ELR (cell line): ENCODE measurements at regions not wholly inside any gene's neighbourhood (a gene's known extent, or its start where the extent isn't known, plus 50 kb on each side); places are given as distances from the start of the nearest gene placed in this dataset.

Experiments used
- DNase-seq: peaks from one replicate; pipeline ENCODE4 v3.0.0-alpha.2; 2015; ENCODE audit warnings: low read depth

DNA sequence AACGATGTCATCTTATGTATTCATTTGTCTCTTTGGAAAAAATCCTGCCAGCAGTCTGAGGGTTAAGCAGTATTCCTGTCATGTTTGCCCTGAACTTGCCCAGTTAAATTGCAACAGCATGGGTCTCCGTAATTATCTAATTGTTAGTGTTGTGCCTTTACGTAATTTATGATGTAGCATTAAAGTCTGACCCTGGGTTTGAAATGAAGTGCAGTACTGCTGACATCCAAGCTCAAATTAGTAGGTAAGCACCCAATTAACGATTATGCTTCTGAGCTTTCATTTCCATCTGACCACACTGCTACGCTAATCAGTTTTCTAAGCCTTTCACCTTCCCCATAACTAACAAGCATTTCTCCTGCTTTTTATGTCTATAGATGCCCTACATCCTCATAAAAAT is 241.8 kb downstream of the ARRDC4 start:
- DNase-seq = no peak

DNA sequence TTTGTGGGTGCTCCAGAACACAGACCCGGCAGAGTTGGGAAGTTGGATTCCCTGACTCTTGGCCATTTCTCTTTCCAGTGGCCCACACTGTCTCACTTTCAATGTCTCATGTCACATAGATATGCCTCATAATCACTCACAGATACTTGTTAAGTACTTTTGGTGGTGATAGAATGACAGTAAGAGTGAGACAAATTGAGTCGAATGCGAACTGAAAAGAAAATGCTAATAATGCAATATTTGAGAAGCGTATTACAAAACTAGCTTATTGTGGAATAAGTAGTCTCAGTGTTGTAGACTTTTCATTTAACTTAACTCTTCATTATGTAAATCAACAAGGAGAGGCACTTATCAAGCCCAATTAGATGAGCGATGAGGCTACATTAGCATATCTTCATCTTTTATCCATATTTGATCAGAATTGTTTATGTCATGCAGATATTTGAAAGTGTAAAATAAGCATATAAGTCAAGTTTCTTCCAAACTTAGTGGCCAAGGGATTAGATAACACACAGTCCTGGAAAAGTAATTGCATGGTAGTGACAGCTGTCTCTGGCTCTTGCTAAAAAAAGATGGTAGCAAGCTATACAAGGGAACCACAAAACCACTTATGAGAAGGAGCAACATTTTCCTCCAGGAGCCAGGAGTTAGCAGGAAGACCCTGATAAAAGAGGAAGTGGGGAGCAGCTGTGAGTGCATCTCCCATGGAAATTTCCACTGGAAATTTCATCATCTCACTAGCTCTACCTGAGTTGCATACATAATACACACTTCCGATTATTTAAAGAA is 243.6 kb downstream of the ARRDC4 start:
- DNase-seq = no peak

DNA sequence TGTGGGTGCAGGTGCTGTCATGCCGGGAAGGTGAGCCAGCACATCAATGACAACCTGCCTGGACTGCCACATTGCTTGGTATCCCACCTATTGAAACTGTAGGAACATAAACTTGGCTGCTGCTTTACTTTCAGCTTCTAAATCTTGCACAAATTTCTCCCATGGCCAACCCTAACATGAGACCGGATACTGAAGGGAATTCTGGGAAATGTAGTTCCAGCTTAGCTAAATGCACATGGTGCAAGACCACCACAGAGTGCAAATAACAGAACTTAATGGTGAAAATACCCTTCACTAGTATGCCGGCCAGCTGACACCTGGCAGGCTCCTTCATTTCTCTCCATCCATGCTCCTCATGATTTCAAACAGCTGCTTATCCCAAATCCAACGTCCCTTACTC is 247.4 kb downstream of the ARRDC4 start:
- DNase-seq = no peak

DNA sequence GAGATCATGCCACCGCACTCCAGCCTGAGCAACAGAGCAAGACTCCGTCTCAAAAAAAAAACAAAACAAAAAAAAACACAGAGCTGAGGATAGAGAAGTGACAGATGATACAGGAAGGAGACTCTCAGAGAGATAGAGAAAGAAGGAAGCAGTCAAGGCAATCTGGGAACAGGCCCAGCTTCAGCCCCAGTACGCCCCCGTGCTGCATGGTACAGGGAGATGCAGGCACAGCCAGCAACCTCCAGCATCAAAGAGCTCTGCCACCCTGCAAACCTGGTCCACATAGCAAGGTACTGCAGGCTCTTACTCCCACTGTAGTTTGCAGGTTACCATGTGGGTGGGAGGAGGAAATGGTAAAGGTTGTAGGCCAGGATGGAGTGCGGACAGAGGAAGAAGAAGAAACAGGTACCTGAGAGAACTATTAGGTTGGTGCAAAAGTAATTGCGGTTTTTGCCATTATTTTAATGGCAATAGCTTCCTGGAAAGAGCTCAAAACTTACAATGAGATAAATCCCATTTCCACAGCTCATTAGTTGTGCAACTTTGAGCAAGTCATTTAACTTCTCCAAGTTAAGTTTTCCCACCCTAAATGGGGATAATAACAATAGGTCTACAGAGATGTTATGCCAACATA is 253.0 kb downstream of the ARRDC4 start:
- DNase-seq = no peak

DNA sequence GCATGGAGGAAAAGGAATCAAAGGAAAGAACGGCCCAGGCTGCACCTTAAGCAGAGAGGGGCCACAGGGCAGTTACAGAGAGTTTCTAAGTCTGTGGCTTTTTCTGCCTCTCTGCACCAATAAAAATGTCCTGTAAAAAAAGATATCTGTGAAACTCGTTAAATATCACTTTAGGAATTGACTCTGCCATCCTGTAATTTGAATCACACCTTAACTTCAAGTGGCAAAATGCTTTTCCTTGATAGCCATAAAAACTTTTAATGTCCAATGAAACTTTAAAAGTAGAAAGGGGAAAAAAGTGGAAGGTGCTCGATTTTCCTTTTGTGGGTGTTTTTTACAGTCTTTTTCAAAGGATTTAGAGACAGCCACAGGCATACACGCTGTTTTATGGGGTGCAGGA is 255.7 kb downstream of the ARRDC4 start:
- no peak for DNase-seq

DNA sequence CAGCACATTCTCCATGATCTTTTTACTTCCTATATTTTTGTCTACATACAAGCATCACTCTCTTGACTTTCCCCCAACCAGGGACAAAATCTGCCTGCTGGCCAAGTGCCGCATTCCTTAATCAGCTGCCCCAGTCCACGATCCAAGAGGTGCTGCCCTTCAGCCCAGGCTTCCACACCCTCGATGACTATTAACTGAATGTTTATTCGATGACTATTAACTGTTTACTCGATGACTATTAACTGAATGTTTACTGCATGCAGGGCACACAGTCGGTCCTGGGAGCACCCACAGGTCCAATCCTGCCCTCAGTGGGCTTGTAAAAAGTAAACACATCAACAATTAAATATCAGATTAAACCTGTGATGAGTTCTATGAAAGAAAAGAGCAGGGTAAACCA is 256.9 kb downstream of the ARRDC4 start:
- no peak for DNase-seq

DNA sequence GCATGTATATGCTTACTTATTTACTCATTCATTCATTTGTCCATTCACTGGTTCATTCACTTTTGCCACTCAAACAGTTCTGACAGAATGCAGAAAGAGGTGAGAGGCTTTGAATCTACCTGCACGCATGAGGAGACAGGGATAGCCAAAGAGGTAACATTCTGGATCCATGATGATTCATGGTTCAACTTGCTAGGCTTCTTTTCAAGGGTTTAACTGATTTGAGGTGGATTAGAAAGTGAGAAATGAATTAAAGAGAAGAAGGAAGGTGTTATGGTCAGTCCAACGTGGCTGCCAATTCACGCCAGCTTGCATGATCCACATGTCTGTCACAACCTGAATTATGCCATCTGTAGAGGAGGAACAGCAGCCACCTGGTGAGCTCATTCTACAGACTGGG is 260.6 kb downstream of the ARRDC4 start:
- DNase-seq = no peak

DNA sequence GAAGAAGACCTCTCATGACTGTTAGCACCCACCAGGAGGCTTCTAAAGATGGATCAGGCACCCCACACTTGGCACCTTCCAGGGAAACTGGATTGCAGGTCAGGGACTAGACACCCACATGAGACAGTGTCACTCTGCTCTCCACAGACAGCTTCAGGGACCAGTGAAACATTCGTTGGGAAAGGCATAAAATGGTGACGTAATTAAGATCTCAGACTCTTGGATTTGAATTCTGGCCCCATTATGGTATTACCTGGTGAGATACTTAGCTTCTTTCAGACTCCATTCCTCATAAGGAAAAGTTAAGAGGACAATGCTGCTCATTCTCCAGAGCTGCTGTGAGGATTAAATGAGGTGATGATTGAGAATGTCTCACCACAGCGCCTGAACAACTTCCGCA is 261.1 kb downstream of the ARRDC4 start:
- no peak for DNase-seq

DNA sequence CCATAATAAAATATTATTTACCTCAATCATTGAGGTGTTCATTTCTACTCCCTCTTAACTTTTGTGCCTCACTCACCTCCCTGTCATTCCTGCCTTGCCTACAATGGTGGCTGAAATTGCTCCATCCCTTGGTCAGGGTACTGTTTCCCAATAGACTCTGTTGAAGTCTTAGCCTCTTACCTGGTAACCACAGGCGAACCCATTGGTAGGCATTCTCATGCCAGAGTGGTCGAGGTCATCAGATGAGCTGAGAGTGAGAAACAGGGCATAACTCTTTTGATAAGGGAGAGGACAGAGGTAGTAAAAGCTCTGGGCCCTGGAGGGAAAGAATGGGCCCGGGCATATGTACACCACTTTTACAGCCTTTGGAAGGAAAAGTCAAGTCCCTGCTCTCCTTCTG is 265.6 kb downstream of the ARRDC4 start:
- no peak for DNase-seq

DNA sequence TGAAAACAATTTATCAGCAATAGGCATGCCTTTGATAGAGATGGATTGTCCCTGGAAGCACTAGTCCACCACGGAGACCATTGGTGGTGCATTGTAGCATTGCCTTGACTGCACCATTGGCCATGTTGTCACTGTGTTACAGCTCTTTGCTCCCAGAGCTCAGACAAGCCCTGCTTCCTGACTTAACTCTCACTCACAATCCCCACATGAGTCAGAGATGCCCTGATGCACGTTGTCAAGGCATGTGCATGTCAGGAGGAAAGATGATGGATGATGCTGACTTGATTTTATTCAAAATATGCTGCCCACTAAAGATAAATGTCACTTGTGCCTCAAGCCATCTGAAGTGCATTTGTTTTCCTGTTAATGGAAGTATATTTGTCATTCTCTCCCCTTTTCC is 266.1 kb downstream of the ARRDC4 start:
- no peak for DNase-seq

DNA sequence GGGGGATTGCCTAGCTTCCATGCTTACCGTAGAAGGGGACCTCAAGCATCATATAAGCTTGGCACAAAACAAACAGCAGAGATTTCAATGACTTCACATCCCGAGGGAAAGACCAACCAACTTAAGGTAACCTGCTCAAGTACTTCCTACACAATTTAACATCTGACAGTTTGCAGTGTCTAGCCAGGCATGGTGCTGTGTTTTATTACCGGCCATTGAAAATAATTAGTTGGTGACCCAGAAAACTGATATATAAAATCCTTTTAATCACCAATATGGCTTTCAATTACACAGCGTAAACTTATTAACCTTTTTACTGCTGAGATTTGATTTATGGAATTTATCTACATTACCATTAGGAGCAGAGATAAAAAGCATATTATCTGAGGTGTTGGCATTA is 268.3 kb downstream of the ARRDC4 start:
- no peak for DNase-seq

DNA sequence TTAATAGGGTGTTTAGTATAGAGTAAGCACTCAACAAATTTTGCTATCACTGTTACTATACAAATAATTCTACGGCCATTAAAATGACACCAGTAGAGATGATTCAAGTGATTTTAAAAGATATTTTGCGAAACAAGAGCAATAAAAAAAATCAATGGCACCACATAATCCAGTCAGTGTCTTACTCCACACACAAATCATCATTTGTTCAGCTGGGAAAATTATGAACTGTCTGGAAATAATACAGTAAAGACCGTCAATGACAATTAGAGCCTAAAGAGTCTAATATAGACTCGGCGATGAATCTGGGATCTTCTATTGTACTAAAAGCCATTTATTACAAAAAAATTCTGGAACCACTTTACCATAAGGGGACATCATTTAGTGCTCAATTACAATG is 270.5 kb downstream of the ARRDC4 start:
- DNase-seq = no peak

DNA sequence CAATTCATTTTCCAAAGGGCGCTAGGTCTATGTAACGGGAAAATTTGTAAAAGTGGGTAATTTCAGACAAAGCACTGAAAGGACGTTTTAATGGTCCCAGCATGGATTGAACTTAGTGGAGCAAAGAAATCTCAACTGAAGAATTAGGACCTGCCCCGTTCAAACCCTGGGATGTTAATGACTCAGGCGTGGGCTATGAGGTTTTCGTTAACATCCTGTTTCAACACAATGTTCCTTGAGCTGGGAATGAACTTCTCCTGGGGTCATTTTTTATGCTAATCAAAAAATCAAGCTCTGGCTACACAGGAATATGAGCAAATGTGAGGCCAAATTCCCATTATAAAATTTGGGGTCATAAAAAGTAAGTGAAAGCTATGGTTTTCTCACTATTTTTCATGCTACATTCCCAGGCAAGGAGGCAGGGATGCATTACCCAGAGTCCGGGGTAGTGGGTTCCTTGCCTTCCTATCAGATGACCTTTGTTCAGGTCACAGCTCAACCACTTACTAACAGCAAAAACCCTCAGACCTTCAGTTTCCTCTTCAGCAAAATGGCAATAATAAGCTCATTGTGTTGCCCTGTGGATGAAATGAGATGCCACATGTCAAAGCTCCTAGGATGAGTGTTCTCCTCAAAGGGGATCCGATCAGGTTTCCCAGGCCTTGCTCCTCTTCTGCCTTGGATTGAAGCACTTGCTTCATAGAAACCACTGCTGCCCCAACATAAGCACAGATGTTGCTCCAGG is 271.4 kb downstream of the ARRDC4 start:
- DNase-seq = peak; percentile 73

DNA sequence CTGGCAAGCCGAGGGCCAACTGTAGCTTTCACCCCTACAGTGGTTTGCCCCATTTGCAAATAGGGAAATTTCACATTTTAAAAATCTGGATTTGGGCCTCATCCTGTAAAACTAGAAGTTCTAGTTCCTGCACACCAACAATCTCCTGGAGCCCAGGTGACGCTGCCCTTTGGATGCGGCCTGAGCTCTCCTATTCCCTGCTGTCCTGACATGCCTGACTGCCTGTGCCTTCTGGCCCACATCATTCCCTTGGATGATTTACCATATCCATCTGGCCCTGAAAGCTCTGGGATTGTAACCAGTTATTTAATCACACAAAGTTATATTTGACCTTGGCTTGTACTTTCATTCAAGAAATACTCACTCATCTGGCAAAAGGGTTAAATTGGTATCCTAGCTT is 272.3 kb downstream of the ARRDC4 start:
- DNase-seq = no peak

DNA sequence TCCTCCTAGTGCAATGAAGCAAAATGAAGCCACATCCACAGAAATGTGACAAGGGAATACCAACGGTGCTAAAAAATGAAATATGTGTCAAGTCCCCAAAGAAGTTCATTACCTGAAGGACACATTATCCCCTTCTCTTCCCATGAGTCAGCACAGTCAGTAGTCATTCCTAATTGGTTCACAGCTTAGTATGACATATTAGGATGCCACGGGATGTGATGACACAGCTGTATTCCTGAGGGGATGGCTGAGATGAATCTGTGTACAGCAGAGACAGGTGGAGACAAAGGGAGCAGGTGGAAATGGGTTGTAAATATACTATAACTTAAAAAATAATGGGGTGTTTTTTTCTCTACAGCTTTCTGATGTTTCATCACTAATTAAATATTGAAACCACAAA is 273.4 kb downstream of the ARRDC4 start:
- no peak for DNase-seq

DNA sequence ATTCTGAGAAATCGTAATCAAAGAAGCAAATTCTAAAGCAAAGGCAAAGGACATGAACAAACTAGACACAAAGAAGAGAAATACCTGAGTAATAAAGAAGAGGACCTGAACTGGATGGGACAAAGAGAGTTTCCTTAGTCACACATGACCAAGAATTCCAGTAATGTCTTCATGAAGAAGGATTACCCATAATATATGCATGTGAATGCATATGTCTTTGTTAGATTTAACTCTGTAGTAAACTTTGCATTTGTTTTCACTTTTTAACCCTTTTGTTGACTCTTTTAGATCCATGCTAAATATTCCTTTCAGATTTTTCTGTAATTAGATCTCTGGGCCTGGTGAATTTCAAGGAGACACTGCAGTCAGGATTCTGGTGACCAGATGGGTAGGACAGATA is 279.8 kb downstream of the ARRDC4 start:
- DNase-seq = no peak

DNA sequence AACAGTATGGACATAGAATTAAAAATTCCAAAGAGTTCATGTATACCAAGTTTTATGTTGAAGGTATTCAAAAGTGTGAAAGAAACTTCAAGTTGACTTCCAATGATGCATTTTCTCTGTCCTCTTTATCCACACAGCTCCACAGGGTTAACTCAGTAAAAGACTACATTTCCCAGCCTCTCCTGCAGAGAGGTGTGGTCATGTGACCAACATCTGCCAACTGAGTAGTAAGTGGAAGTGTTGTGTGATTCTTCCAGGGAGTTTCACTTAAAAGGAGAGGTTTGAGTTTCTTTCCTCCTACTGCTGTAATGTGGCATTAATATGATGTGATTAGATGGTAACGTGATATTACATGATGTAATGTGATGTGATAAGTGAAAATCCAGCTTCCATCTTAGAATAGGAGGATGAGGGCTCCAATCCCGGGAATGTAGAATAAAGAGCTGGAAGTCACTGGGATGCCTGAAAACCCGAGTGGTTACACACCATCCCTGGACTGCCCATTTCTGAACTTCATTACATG is 280.6 kb downstream of the ARRDC4 start:
- DNase-seq = peak; percentile 11

DNA sequence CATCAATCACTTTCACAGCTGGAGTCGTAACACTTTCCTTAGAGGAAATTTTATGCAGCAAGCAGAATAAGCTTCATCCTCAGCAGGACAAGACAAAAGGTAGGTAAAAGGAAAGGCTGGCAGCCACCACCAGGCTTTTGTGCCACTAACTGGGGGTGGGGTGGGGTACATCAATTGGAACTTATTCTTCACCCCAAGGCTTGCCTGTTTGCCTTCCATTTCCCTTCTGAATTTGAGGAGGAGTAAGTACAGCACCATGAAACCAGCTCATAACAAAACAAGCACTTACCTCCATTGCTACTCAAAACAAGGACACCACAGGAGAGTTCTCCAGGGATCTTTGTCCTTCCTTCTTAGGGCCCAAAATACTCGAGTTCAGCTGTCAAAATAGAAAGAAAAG is 296.8 kb downstream of the ARRDC4 start:
- DNase-seq = no peak

DNA sequence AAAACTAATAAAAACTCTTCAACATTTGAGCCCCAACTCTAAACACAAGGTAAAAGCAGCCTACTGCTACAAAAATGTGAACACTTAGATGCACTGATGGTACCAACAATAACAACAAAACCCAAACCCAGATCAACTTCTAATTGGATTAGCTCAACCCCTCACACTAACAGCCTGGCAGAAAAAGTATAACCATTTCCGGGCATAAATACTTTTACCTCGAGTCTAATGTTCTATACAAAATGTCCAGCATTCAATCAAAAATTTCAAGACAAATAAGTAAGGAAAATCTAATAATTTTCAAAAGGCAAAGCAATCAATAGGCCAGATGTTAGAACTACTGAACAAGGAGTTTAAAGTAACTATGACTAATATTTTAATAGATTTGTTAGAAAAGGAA is 303.3 kb downstream of the ARRDC4 start:
- no peak for DNase-seq

DNA sequence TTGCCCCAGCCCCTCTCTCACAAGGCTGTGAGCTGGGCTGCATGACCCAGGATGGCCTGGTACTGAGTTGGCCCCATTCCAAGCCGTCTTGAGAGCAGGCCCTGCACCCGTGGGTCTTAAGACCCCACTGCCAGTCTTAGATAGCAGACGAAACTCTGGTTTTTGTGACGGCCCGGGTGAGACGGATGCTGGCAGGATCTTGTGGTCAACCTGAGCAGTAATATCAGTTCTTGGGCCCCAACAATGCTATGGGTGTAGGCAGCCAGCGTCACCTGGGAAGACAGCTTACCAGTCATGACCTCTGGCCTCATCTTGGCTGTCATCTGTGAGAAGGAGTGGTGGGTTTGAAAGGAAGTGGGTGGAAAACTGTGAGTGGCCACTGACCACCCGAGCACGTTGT is 305.8 kb downstream of the ARRDC4 start:
- no peak for DNase-seq

DNA sequence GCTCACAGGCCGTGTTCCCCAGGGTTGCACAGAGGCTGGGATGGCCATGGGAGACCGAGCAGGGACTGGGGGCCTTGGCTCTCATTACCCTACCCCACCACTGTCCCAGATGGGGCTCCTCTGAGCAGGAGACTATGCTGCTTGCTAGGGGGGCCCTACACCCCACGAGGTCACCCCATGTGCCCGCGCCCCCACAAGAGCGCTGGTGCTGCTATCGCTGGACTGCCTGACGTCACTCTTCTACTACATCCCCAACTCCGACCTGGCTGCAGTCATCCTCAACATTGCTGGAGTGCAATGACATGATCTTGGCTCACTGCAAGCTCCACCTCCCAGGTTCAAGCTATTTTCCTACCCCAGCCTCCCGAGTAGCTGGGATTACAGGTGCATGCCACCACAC is 307.7 kb downstream of the ARRDC4 start:
- no peak for DNase-seq

DNA sequence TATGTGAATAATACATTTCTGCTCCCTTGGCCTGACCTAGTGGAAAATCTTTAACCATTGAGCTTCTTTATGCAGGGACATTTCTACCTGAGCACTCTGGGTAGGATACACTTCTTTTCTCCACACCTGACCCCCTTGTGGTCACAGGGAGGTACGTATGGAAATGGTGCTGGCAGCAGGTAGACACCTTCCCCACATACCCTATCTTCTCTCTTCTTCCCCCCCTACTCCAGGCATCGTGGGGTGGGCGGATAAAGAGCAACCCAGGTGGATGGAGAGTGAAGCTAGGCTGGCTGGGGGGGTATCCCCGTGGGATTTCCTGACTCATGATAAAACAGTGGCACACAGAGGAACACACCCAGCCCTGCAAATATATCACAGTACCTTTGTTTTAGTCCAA is 312.1 kb downstream of the ARRDC4 start:
- DNase-seq = no peak

DNA sequence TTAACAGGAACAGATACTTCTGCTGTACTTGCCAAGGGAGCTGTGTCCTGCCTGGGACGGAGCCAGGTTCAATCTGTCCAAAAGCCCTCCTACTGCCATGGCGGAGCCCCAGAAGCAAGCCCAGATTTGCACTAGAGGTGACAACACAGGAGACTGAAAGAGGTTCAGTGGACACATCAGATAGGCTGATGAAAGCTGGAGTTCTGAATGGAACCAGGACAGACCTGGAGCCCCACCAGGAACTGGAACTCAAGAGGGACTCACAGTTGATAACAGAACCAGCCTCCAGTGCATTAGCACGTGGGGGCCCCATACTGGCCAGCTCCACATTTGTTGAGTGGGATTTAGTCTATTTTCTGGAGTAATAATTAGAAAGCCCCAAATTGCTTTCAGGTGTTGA is 315.5 kb downstream of the ARRDC4 start:
- no peak for DNase-seq
